GM19043 (cell line): ENCODE measurements at regions not wholly inside any gene's neighbourhood (a gene's known extent, or its start where the extent isn't known, plus 50 kb on each side); places are given as distances from the start of the nearest gene placed in this dataset.
"Not testable (repeated sequence)": the region's sequence is repeated elsewhere in the genome, so short reads cannot be mapped to it uniquely, and the experiment has no call there.

Experiments
- ATAC-seq: cut with Tn5 transposase; IDR thresholded peaks from one replicate; pipeline ENCODE4 v1.9.1; 2021; ENCODE audit warnings: low read depth; ENCODE audit not compliant: unreplicated experiment

DNA sequence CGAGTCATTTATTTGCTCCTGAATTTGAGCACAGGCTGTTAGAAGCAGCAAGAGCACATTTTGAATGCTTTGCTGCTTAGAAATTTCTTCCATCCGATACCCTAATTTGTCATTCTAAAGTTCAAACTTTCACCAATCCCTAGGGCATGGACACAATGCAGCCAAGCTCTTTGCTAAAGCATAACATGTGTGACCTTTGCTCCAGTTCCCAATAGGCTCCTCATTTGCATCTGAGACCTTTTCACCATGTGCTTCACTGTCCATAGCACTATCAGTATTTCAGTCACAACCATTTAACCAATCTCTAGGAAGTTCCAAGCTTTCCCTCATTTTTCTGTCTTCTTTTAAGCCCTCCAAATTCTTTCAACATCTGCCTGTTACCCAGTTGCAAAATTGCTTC, 1333.1 kb downstream of the SI start:
- no peak for ATAC-seq

DNA sequence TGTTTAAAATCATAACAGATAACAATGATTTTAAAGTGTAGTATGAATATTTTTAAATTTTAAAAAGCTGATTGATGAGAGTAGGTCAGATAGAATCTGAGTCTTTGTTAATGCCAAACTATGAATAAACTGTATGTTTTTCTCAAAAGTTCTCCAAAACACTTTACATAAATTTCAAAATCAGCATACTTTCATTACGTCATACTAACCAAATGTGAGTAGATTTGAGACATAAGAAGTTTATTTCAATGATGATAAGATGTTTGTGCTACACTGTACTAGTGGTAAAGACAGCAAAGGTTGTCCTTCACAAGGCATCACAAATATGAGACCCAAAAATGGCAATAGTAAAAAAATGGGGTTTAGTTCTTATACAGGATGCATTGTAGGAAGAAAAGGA, 1342.9 kb downstream of the SI start:
- ATAC-seq = no peak

DNA sequence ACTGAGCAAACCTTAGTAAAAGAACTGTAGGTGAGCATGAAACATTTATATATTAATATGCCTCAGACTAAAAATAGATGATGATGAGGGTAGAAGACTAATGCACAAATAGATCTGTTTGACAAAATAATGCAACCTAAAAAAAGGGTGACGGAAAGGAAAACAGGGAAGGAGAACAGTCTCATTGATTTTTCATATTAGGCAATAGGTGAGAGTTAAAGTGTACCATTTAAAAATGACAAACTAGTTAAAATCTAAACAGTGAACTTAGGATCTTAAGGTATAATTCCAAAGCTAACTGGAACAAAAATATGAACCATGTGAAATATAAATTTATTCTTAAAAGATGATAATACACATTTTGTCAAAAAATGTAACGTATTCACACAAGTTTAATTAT, 1347.6 kb downstream of the SI start:
- ATAC-seq = no peak

DNA sequence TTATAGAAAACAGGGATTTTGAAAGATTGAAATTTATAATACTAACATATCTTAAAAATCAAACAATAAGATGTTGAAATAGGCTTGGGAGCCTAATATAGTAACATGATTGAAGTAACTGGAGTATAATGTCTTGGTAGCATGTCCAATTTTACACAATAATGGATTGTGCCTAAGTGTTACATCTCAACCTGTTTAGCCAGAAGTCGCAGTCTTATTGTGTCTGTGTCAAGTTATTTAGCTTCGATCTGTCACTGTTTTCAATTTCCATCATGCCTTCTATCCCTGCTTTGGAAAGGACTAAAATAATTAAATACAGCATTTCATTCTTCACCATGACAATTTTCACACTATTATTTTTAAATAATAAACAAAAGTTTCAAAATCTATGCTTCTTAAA, 1352.2 kb downstream of the SI start:
- ATAC-seq = no peak

DNA sequence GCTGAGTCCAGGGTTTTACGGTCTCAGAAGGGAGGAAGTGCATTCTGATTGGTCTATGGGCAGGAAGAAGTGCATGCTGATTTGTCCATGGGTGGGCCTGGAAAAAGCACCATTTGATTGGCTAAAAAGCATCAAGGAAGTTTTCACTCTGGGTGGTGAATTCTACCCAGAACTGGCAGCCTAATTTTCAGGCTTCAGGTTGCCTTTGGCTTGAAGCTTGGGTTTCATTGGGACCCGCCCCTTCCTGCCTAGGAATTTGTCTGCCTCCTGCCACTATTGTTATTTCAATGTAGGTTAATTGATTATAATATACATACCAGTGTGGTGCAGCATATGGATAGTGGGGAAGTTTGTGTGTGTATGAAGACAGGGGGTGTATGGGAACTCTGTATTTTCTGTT, 1355.9 kb downstream of the SI start:
- no peak for ATAC-seq

DNA sequence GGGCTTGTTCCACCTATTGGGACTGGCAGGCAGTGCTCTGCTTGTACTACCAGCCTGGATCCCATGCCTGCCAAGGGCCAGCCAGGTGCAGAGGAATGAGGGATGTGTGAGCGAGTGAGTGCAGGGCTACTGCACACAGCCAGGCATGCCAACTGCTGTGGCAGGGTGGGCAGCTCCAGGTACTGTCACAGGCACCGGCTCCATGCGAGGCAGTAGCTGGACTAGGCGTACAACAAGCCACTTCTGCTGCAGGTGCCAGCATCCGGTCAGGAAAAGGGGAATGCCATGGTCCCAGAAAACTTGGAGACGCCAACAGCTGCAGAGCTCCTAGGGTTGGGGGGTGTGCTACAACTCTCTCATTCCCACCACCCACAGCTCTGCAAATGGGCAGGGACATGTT, 1356.7 kb downstream of the SI start:
- no peak for ATAC-seq

DNA sequence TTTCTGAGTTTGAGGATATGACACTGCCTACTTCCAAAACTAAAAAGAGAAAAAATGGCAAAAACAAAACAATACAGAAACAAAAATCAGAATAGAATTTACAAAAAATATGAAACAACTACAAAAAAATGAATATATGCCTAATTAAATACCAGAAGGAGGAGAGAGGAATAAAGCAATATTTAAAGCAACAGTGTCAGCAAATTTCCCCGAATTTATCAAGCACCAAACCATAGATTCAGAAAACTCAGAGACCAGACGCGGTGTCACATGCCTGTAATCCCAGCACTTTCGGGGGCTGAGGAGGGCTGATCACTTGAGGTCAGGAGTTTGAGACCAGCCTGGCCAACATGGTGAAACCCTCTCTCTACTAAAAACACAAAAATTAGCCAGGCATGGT, 1360.9 kb downstream of the SI start:
- ATAC-seq = no peak

DNA sequence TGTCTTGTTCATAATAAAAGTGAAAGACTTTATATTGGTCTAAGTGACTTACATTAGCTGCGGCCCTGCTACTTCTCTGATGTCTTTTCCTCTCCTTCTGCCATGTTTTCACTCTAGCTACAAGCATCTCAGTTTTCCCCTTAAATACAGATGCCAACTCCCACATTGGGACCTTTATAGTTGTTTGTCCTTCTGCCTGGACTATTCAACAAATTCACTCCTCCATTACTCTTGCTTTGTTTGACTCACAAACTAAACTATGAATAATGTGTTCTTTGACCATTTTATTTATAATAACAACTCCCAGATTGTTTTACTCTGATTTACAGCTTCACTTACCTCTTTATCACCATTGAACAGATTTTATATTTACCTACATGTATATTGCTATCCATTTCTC, 1369.9 kb downstream of the SI start:
- ATAC-seq = no peak

DNA sequence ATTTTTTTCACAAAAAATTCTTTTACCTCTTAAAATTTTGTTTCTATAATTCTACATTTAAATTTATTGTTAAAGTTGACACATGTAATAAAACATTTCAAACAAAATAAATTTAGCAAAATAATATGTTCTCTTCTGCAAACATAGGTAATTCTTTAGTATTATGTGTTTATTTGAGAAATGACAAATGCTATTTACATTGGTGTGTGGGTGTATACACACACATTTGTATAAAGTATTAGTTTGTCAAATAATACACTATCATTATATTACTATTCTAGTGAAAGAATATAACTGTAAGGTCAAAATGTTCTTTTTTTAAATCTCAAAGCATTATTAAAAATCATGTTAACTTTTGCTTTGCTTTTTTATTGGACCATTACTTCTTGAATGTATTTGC, 1370.6 kb downstream of the SI start:
- ATAC-seq = no peak

DNA sequence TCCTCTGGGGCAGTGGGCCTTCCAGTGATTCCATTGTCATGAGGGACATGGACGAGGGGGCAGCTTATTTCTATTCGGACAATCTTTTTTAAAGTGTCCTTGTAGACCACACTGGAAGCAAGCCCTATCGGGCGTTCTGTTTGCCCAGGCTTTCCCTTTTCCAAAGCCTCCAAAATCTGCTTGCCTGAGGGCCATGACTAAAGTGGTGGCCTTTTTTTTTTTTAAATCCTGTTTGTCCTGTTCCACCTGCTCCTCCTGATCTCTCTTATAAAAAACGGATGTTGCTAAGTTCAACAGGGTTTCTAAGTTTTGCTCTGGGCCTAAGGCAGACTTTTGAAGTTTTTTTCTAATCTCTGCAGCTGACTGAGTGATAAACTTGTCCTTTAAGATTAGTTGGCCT, 1380.1 kb downstream of the SI start:
- not testable (repeated sequence) for ATAC-seq

DNA sequence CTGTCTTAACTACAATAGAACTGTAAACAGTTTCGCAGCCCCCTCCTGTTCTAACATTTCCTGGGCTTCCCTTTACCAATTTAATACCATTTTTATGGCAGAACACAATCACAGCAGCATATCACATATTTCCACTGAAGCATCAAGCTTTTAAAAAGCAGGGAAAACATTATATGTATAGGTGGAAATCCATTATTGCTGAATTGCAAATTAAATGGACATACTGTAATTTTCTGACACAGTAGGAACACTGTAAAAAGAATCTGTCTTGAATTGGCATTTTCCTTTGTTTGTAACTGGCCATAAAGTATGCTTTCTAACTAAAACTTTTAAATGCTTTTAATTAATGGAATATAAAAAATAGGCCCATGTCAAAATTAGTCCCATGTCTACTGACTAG, 1385.8 kb downstream of the SI start:
- no peak for ATAC-seq

DNA sequence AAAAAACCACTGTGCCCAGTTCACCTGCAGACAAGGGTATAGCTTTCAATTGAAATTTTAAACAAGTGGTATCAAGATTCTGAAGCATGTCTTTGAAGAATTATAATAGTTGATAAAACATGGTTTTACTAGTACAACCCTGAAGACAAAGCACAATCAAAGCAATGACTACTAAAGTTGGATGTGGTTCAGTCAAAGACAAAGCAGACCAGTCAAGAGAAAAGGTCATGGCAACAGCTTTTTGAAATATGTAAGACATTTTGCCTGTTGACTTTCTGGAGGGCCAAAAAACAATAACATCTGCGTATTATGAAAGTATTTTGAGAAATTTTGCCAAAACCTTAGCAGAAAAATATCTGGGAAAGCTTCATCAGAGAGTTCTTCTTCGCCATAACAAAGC, 1393.6 kb downstream of the SI start:
- no peak for ATAC-seq

DNA sequence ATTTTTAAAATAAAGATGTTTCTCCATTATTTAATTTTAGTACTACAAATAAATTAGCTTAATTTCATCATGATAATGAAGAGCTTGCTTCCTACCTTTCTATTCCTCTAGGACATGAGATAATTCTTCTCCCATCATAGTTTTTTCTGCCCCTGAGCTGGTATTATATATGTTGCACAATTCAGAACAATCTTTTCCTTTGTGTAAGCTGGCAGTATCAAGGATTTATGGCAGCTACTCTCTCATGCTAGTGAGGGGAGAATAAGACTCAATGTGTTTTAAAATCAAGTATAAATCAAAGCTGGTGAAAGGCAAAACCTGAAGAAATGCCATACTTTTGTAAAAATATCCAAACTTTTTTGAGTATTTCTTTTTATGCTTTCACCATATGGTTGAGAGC, 1405.3 kb downstream of the SI start:
- no peak for ATAC-seq

DNA sequence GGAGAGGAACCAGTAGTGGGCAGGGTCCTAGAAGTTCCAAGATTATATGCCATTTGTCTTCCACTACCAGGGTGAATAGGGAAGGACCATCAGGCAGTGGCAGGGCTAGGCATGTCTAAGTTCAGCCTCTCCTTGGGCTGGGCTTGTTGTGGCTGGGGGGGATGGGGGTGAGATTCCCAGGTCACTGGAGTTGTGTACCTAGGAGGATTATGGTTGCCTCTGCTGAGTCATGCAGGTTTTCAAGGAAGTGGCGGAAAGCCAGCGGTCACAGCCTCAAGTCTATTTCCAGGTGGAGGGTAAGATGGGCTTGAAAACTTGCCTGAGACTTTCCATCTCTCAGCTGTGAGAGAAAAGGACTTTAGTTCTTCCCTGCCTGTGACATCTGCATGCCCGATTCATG, 1407.1 kb downstream of the SI start:
- no peak for ATAC-seq

DNA sequence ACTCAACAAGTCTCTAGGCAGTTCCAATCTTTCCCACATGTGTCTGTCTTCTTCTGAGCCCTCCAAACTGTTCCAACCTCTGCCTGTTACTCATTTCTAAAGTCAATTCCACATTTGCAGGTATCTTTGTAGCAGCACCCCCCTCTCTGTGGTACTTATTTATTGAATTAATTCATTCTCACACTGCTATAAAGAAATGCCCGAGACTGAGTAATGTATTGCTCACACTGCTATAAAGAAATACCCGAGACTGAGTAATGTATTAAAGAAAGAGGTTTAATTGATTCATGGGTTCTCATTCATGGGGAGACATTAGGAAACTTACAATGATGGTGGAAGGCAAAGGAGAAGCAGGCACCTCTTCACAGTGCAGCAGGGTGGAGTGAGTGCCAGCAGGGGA, 1413.8 kb downstream of the SI start:
- ATAC-seq = no peak

DNA sequence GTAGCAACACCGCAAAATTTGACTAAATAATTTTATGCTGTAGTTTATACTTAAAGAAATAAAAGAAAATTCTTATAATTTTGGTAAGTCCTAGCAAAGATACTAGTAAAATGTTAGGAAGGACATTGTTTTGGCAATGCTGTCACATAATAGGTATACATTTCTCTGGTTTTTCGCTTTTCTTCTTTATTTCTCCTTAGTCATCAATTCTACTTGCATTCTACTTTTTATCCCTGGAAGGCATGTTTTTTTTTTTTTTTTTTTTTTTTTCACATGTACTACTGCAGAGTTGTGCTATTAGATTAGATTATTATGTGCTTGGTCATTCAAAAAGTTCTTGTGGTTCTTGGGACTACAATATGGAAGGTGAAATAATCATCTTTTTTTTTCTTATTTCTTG, 1421.2 kb downstream of the SI start:
- no peak for ATAC-seq

DNA sequence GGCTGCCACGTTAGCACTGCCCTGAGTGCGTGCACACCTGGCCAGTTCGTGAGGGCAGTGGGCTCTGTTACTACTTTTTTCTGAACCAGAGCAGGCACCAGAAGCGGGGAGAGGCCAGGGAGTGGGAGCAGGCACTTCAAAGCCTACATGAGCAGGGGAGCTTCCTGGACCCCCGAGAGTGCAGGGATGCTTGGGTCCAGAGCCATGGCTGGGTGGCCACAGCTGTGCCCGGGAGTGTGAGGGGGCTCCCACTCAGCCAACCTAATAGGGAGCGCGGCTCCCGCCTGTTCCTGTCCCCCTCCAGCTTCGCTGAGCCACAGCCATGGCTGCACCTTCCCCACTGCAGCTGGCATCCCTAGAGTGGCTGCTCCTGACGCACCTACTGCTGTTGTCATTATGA, 1423.3 kb downstream of the SI start:
- no peak for ATAC-seq

DNA sequence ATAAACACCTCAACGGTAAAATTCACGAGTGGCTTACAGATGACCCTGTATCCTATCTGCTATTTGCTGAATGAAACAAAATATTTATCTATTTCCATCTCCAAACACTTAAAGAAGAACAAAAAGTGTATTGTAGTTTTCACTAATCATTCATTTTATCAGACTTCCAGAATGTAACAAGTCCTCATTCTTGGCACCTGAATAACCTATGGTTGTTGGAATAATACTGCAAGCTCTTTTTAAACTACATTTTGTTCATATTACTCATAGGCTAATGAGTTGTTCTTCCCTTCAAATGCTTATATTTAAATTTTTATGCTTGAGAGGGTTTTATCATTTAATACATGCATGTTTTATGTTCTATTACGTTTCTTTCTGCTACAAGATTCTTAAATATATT, 1434.1 kb downstream of the SI start:
- no peak for ATAC-seq

DNA sequence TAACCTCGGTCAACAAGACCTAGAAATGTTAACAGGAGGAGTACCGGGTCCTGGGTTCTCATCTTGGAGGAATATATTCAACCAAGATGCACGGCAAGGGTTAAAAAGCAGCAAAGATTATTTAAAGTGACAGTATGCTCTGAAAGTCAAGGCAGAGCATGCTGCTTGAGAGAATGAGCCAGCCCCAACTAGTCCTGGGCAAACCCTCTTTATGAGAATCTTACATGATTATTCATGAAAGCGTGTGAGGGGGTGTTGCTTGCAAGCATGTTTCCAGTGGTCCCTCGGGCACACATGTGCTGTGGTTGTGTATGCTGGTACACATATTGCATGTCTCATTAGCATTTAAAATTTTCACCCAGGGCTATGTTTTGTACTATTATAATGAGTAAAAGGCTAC, 1445.6 kb downstream of the SI start:
- ATAC-seq = no peak

DNA sequence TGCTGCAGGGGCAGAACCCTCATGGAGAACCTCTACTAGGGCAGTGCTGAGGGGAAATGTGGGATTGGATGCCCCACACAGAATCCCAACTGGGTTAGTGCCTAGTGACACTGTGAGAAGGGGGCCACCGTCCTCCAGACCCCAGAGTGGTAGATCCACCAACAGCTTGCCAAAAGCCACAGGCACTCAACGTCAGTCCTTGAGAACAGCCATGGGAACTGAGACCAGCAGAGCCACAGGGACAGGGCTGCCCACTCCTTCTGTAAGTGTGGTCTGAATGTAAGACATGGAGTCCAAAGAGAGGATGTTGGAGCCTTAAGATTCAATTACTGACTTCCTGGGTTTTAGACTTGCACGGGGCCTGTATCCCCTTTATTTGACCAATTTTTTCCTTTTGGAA, 1451.5 kb downstream of the SI start:
- no peak for ATAC-seq

DNA sequence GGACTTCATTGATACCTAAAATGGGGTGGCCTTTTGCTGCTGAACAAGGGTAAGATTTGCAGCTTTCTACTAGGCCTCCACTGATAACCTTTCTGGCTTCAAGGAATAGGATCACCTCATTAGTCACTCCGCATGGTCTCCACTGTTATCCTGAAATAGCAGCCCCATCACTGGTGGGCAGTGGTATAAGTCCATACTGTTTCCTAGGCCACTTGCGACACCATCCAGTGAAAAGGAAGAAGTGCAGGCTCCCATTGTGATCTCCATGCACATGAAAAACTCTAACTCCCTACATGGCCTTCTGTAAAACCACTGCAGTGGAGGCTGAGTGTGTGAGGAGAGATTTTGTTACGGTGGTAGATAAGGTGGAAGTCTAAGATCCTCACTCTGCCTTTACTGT, 1455.9 kb downstream of the SI start:
- ATAC-seq = no peak

DNA sequence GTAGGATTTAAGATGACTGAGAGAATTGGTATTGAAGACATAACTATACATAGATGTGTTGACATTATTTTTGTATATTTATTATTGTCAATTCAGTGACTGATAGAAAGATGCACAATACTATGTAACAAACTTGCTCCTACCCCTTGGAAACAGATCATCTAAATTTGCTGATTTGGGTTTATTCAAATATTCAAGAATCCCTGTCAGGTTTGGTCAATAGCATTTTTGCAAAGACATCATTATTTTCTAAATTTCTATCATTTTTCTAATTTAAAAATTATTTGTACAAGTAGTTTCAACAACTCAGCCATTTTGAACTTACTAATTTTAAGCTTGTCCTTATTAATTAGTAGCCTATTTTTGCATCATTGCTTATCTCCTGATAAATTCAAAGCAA, 1463.4 kb downstream of the SI start:
- ATAC-seq = no peak

DNA sequence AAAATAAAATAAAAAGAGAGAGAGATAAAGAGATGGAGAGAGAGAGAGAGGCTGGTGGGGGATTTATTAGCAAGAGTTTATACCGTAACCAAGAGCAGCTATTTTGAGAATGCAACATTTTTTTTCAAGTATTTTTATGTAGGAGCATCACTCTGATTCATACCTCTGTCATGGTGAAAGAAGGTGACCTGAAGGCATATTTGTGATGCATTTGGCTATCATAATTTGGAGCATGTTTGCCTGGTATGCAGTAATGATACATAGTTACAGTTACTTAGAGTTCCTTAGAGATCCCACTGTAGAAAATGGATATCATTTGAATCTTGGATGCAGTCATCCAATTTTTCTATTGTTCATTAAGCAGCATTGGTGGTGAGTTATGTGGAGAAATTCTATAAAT, 1472.4 kb downstream of the SI start:
- no peak for ATAC-seq

DNA sequence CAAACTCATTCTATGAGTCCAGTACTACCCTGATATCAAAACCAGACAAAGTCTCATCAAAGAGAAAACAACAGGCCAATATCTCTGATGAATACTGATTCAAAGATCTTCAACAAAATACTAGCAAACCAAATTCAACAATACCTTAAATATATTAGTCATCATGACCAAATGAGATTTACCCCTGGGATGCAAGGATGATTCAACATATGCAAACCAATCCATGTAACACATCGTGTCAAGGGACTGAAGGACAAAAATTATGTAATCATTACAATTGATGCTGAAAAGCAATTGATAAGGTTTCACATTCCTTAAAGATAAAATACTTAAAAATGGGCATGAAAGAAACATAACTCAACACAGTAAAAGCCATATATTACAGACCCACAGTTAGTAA, 1476.9 kb downstream of the SI start:
- ATAC-seq = no peak
